Esophagus squamous epithelium (tissue), 5 donors: ENCODE measurements at regions not wholly inside any gene's neighbourhood (a gene's known extent, or its start where the extent isn't known, plus 50 kb on each side); places are given as distances from the start of the nearest gene placed in this dataset.

Source experiments
- DNase-seq: peaks from one replicate; lab custom pipeline; 2025; lab: John Stamatoyannopoulos, UW
- H3K27ac ChIP-seq, 4 donors: fragments of 200-600 bp; sonication (generic); one replicate each; pipeline ENCODE4 v1.5.1; 2016 to 2019; ENCODE audit warnings: mild to moderate bottlenecking in 1 of 4
- H3K27me3 ChIP-seq, 4 donors: fragments of 200-600 bp; sonication (generic); 1 replicate in 3 of 4; 2 replicates in 1 of 4; pipeline versions ENCODE4 v1.5.1 to v1.6.0; 2017 to 2021; ENCODE audit warnings: antibody characterized with exemption in 1 of 4
- H3K36me3 ChIP-seq, 3 donors: fragments of 200-600 bp; sonication (generic); one replicate each; pipeline ENCODE4 v1.5.1; 2016 to 2019
- H3K4me1 ChIP-seq, 3 donors: fragments of 200-600 bp; sonication (generic); one replicate each; pipeline ENCODE4 v1.5.1; 2017 to 2019
- H3K4me3 ChIP-seq, 4 donors: fragments of 200-600 bp; sonication (generic); 1 replicate in 3 of 4; 2 replicates in 1 of 4; pipeline ENCODE4 v1.5.1; 2016 to 2019; ENCODE audit warnings: mild to moderate bottlenecking in 2 of 4, moderate library complexity in 1 of 4
- H3K9me3 ChIP-seq, 3 donors: fragments of 200-600 bp; sonication (generic); one replicate each; pipeline ENCODE4 v1.5.1; 2016 to 2019
- CTCF ChIP-seq, 6 experiments: fragments of 450-650 bp in 4 of 6; fragments of 200-600 bp in 2 of 6; sonication (generic) in 2 of 6; IDR thresholded peaks; one replicate each; pipeline ENCODE4 v1.5.1; 2016 to 2019; ENCODE audit warnings: antibody characterized with exemption in 6 of 6, mild to moderate bottlenecking in 4 of 6, moderate library complexity in 4 of 6
- POLR2A ChIP-seq, 4 donors: fragments of 450-650 bp; IDR thresholded peaks; one replicate each; pipeline ENCODE4 v1.6.1; 2017; ENCODE audit warnings: antibody characterized with exemption in 4 of 4, mild to moderate bottlenecking in 4 of 4, moderate library complexity in 3 of 4
- WGBS, 2 donors: methylation state at CpG; one replicate each; pipeline ENCODE4 v1.1.5; 2018; 5-methylcytosine and 5-hydroxymethylcytosine counted together
- intact Hi-C: fragments of 100-400 bp; cut with DNase I; formaldehyde crosslinking; loops from one replicate; pipeline ENCODE4 v1.15.0; 2022
- donor health status: DM: yes; HTN: yes; CAD: no.

GRCh38 chr15:37483779-37484178 lies 383.4 kb upstream of the MEIS2 start:
- Histone ChIP-seq H3K27me3 (no peaks in the 10 kb centered on the region), H3K4me1 (no peaks in the 10 kb centered on the region), H3K9me3 (no peaks in the 10 kb centered on the region), H3K36me3 (no peaks in the 10 kb centered on the region), H3K4me3 (no peak overlapping the region), H3K27ac (no peak overlapping the region)
- intact Hi-C loops, result no loop called here
- DNase-seq, result no peak
- 69 to 74% methylated on average over 2 to 5 of the region's 6 CpGs for WGBS, 2 donors
- TF ChIP-seq POLR2A (IDR thresholded peaks at IDR 0.05) (no peak), CTCF (IDR thresholded peaks at IDR 0.05) (no peak)

DNA sequence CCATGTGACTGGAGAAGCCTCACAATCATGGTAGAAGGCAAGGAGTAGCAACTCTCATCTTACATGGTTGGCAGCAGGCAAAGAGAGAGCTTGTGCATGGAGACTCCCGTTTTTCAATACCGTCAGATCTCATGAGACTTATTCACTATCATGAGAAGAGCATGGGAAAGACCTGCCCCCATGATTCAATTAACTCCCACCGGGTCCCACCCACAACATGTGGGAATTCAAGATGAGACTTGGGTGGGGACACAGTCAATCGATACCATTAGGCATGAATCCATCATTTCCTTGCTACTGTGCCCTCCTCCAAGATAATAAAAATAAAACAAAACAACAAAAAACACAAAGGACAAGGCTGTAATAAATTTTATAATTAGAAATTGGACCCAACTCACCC lies 384.7 kb upstream of the MEIS2 start:
- no peak for TF ChIP-seq POLR2A (IDR thresholded peaks at IDR 0.05)
- 78 to 82% methylated on average over 4 of the region's 4 CpGs for WGBS, 2 donors

DNA sequence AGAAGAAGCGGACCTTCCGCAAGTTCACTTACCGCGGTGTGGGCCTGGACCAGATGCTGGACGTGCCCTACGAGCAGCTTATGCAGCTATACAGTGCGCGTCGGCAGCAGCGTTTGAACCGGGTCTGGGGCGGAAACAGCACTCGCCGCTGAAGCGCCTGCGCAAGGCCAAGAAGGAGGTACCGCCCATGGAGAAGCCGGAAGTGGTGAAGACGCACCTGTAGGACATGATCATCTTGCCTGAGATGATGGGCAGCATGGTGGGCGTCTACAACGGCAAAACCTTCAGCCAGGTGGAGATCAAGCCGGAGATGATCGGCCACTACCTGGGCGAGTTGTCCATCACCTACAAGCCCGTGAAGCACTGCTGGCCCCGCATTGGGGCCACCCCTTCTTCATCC lies 390.4 kb upstream of the MEIS2 start:
- 90 to 94% methylated on average over 19 to 21 of the region's 26 CpGs for WGBS, 2 donors
- Histone ChIP-seq H3K27ac (no peak overlapping the region), H3K4me3 (no peak overlapping the region), H3K27me3 (no peaks in the 10 kb centered on the region), H3K9me3 (no peaks in the 10 kb centered on the region), H3K36me3 (no peaks in the 10 kb centered on the region), H3K4me1 (no peaks in the 10 kb centered on the region)
- TF ChIP-seq POLR2A (IDR thresholded peaks at IDR 0.05) (no peak), CTCF (IDR thresholded peaks at IDR 0.05) (no peak)
- intact Hi-C loops, result no loop called here
- no peak for DNase-seq

More for the DNA sequence above, 384.7 kb upstream of the MEIS2 start:
- Histone ChIP-seq H3K27ac (no peak overlapping the region), H3K9me3 (no peaks in the 10 kb centered on the region), H3K36me3 (no peaks in the 10 kb centered on the region), H3K4me3 (no peak overlapping the region), H3K27me3 (no peaks in the 10 kb centered on the region), H3K4me1 (no peaks in the 10 kb centered on the region)
- intact Hi-C loops, result no loop called here
- no peak for DNase-seq

GRCh38 chr15:37516621-37517020 lies 416.3 kb upstream of the MEIS2 start:
- intact Hi-C loops, result no loop called here
- 31 to 32% methylated on average over 3 of the region's 3 CpGs for WGBS, 2 donors

GRCh38 chr15:37517191-37517895 lies 417.0 kb upstream of the MEIS2 start:
- H3K36me3 ChIP-seq, result no peaks in the 10 kb centered on the region
- H3K27me3 ChIP-seq, result no peaks in the 10 kb centered on the region
- no peak for DNase-seq
- intact Hi-C loops, result no loop called here
- no peak overlapping the region for H3K4me3 ChIP-seq
- no peaks in the 10 kb centered on the region for H3K9me3 ChIP-seq
- H3K4me1 ChIP-seq, result no peaks in the 10 kb centered on the region
- 38 to 44% methylated on average over 6 of the region's 6 CpGs for WGBS, 2 donors
- no peak overlapping the region for H3K27ac ChIP-seq
- TF ChIP-seq CTCF (IDR thresholded peaks at IDR 0.05) (no peak), POLR2A (IDR thresholded peaks at IDR 0.05) (no peak)

More at GRCh38 chr15:37516621-37517020, 416.3 kb upstream of the MEIS2 start:
- Histone ChIP-seq H3K4me1 (no peaks in the 10 kb centered on the region), H3K27me3 (no peaks in the 10 kb centered on the region), H3K4me3 (no peak overlapping the region), H3K27ac (no peak overlapping the region), H3K9me3 (no peaks in the 10 kb centered on the region), H3K36me3 (no peaks in the 10 kb centered on the region)
- no peak for DNase-seq
- TF ChIP-seq CTCF (IDR thresholded peaks at IDR 0.05) (no peak), POLR2A (IDR thresholded peaks at IDR 0.05) (no peak)
